Muscle of back (tissue), 3 donors: ENCODE measurements at regions not wholly inside any gene's neighbourhood (a gene's known extent, or its start where the extent isn't known, plus 50 kb on each side); places are given as distances from the start of the nearest gene placed in this dataset.
A peak's percentile ranks its signal among the peaks of the same experiment; 100 is the strongest.
"Not testable (repeated sequence)": the region's sequence is repeated elsewhere in the genome, so short reads cannot be mapped to it uniquely, and the experiment has no call there.

Experiments
- DNase-seq, 3 donors: peaks; one replicate each; pipeline versions ENCODE4 v3.0.0 to v3.0.0-alpha.2; 2013

GRCh38 chr4:164313853-164314252, 440.1 kb upstream of the SMIM31 start:
- DNase-seq = no peak

GRCh38 chr4:164318350-164318749, 435.6 kb upstream of the SMIM31 start:
- no peak for DNase-seq

GRCh38 chr4:164319688-164320087, 434.2 kb upstream of the SMIM31 start:
- no peak for DNase-seq

GRCh38 chr4:164320847-164321246, 433.1 kb upstream of the SMIM31 start:
- no peak for DNase-seq

GRCh38 chr4:164326056-164326455, 427.9 kb upstream of the SMIM31 start:
- DNase-seq = no peak

- no peak for DNase-seq
Observed at GRCh38 chr4:164337219-164337944, 416.5 kb upstream of the SMIM31 start.

- no peak for DNase-seq
Observed at GRCh38 chr4:164343472-164343976, 410.4 kb upstream of the SMIM31 start.

GRCh38 chr4:164345756-164346155, 408.2 kb upstream of the SMIM31 start:
- no peak for DNase-seq

- DNase-seq = no peak
Observed at GRCh38 chr4:164350061-164350460, 403.9 kb upstream of the SMIM31 start.

- not testable (repeated sequence) for DNase-seq
Observed at GRCh38 chr4:164350716-164351115, 403.2 kb upstream of the SMIM31 start.

- no peak for DNase-seq
Observed at GRCh38 chr4:164357957-164358356, 396.0 kb upstream of the SMIM31 start.

GRCh38 chr4:164358400-164358799, 395.5 kb upstream of the SMIM31 start:
- no peak for DNase-seq

- DNase-seq = no peak
Observed at GRCh38 chr4:164359881-164360280, 394.1 kb upstream of the SMIM31 start.

- no peak for DNase-seq
Observed at GRCh38 chr4:164368894-164369293, 385.0 kb upstream of the SMIM31 start.

GRCh38 chr4:164373021-164373420, 380.9 kb upstream of the SMIM31 start:
- DNase-seq = no peak

GRCh38 chr4:164377277-164377676, 376.7 kb upstream of the SMIM31 start:
- no peak for DNase-seq

GRCh38 chr4:164378361-164378760, 375.6 kb upstream of the SMIM31 start:
- no peak for DNase-seq

- DNase-seq = no peak
Observed at GRCh38 chr4:164379694-164380093, 374.2 kb upstream of the SMIM31 start.

GRCh38 chr4:164381859-164382258, 372.1 kb upstream of the SMIM31 start:
- DNase-seq = no peak

GRCh38 chr4:164383058-164383357, 370.9 kb upstream of the SMIM31 start:
- no peak for DNase-seq

- peak; percentile 72 to 94 (median 85) for DNase-seq
Observed at GRCh38 chr4:164383358-164384220, 370.3 kb upstream of the SMIM31 start.

- no peak for DNase-seq
Observed at GRCh38 chr4:164384416-164384815, 369.5 kb upstream of the SMIM31 start.

GRCh38 chr4:164396439-164396838, 357.5 kb upstream of the SMIM31 start:
- no peak for DNase-seq
